Medulla oblongata (tissue), 1 donor: ENCODE measurements at regions not wholly inside any gene's neighbourhood (a gene's known extent, or its start where the extent isn't known, plus 50 kb on each side); places are given as distances from the start of the nearest gene placed in this dataset.

Source experiments
- DNase-seq: peaks from one replicate; pipeline ENCODE4 v3.0.0-alpha.2; 2015; ENCODE audit errors: extremely low spot score

GRCh38 chr13:56893843-56894242 is 246.9 kb upstream of the PRR20A start:
- DNase-seq: no peak

GRCh38 chr13:56900549-56901279 is 240.0 kb upstream of the PRR20A start:
- DNase-seq: no peak

- no peak for DNase-seq
These were observed 238.4 kb upstream of the PRR20A start for GRCh38 chr13:56902276-56902675.

- no peak for DNase-seq
These were observed 236.9 kb upstream of the PRR20A start for GRCh38 chr13:56903710-56904282.

GRCh38 chr13:56906909-56907308 is 233.8 kb upstream of the PRR20A start:
- no peak for DNase-seq

- no peak for DNase-seq
These were observed 233.0 kb upstream of the PRR20A start for GRCh38 chr13:56907766-56908165.

GRCh38 chr13:56909896-56910600 is 230.7 kb upstream of the PRR20A start:
- no peak for DNase-seq

GRCh38 chr13:56917966-56918365 is 222.8 kb upstream of the PRR20A start:
- no peak for DNase-seq

GRCh38 chr13:56923626-56924140 is 217.0 kb upstream of the PRR20A start:
- no peak for DNase-seq

- DNase-seq: no peak
These were observed 216.3 kb upstream of the PRR20A start for GRCh38 chr13:56924401-56924800.

- no peak for DNase-seq
These were observed 208.6 kb upstream of the PRR20A start for GRCh38 chr13:56932104-56932503.

GRCh38 chr13:56953965-56954364 is 186.8 kb upstream of the PRR20A start:
- no peak for DNase-seq

- no peak for DNase-seq
These were observed 165.1 kb upstream of the PRR20A start for GRCh38 chr13:56975647-56976046.

- no peak for DNase-seq
These were observed 159.9 kb upstream of the PRR20A start for GRCh38 chr13:56980856-56981255.

- DNase-seq: no peak
These were observed 154.6 kb upstream of the PRR20A start for GRCh38 chr13:56986121-56986520.

GRCh38 chr13:56988543-56988942 is 152.2 kb upstream of the PRR20A start:
- no peak for DNase-seq

- DNase-seq: no peak
These were observed 137.0 kb upstream of the PRR20A start for GRCh38 chr13:57003682-57004081.

- no peak for DNase-seq
These were observed 123.4 kb upstream of the PRR20A start for GRCh38 chr13:57017357-57017756.

GRCh38 chr13:57018915-57019314 is 121.8 kb upstream of the PRR20A start:
- no peak for DNase-seq

- DNase-seq: no peak
These were observed 110.0 kb upstream of the PRR20A start for GRCh38 chr13:57030671-57031070.

GRCh38 chr13:57036290-57036689 is 104.4 kb upstream of the PRR20A start:
- DNase-seq: no peak

GRCh38 chr13:57044910-57045309 is 95.8 kb upstream of the PRR20A start:
- DNase-seq: no peak
